ENCODE measurements at regions not wholly inside any gene's neighbourhood (a gene's known extent, or its start where the extent isn't known, plus 50 kb on each side); places are given as distances from the start of the nearest gene placed in this dataset.

GRCh38 chr6:92377137-92377536 is 1042.2 kb downstream of the EPHA7 start:
- DNase-seq (ENCODE audit: low spot score) = no peak

- DNase-seq (ENCODE audit: low spot score) = no peak
Measured at GRCh38 chr6:92376691-92377090, 1042.7 kb downstream of the EPHA7 start.

- no peak for DNase-seq (ENCODE audit: low spot score)
Measured at GRCh38 chr6:92371211-92372208, 1047.8 kb downstream of the EPHA7 start.

- no peak for DNase-seq (ENCODE audit: low spot score)
Measured at GRCh38 chr6:92369309-92369708, 1050.0 kb downstream of the EPHA7 start.

GRCh38 chr6:92364948-92365541 is 1054.3 kb downstream of the EPHA7 start:
- DNase-seq (ENCODE audit: low spot score) = no peak

GRCh38 chr6:92363111-92363510 is 1056.2 kb downstream of the EPHA7 start:
- DNase-seq (ENCODE audit: low spot score) = no peak

GRCh38 chr6:92362404-92362803 is 1057.0 kb downstream of the EPHA7 start:
- DNase-seq (ENCODE audit: low spot score) = no peak

- DNase-seq (ENCODE audit: low spot score) = no peak
Measured at GRCh38 chr6:92361990-92362389, 1057.4 kb downstream of the EPHA7 start.

GRCh38 chr6:92354270-92354829 is 1065.0 kb downstream of the EPHA7 start:
- DNase-seq (ENCODE audit: low spot score) = no peak

GRCh38 chr6:92352130-92352529 is 1067.2 kb downstream of the EPHA7 start:
- no peak for DNase-seq (ENCODE audit: low spot score)

- no peak for DNase-seq (ENCODE audit: low spot score)
Measured at GRCh38 chr6:92341201-92341600, 1078.2 kb downstream of the EPHA7 start.

- DNase-seq (ENCODE audit: low spot score) = no peak
Measured at GRCh38 chr6:92339936-92340640, 1079.3 kb downstream of the EPHA7 start.

GRCh38 chr6:92337571-92337970 is 1081.8 kb downstream of the EPHA7 start:
- no peak for DNase-seq (ENCODE audit: low spot score)

- no peak for DNase-seq (ENCODE audit: low spot score)
Measured at GRCh38 chr6:92329208-92329847, 1090.0 kb downstream of the EPHA7 start.

GRCh38 chr6:92315312-92315711 is 1104.0 kb downstream of the EPHA7 start:
- no peak for DNase-seq (ENCODE audit: low spot score)

- no peak for DNase-seq (ENCODE audit: low spot score)
Measured at GRCh38 chr6:92297101-92297500, 1122.3 kb downstream of the EPHA7 start.

- DNase-seq (ENCODE audit: low spot score) = no peak
Measured at GRCh38 chr6:92292067-92292466, 1127.3 kb downstream of the EPHA7 start.

GRCh38 chr6:92289831-92290230 is 1129.5 kb downstream of the EPHA7 start:
- no peak for DNase-seq (ENCODE audit: low spot score)

GRCh38 chr6:92281571-92282076 is 1137.7 kb downstream of the EPHA7 start:
- DNase-seq (ENCODE audit: low spot score) = no peak

GRCh38 chr6:92275150-92275549 is 1144.2 kb downstream of the EPHA7 start:
- no peak for DNase-seq (ENCODE audit: low spot score)

GRCh38 chr6:92274588-92274987 is 1144.8 kb downstream of the EPHA7 start:
- no peak for DNase-seq (ENCODE audit: low spot score)

GRCh38 chr6:92273694-92274093 is 1145.7 kb downstream of the EPHA7 start:
- DNase-seq (ENCODE audit: low spot score) = no peak

Data from CD4-positive, alpha-beta T cell treated with Interleukin-2 at 100 ng/mL for 4 hours (primary cell).